HG03457 (cell line): ENCODE measurements at regions not wholly inside any gene's neighbourhood (a gene's known extent, or its start where the extent isn't known, plus 50 kb on each side); places are given as distances from the start of the nearest gene placed in this dataset.

Source experiments
- ATAC-seq: cut with Tn5 transposase; IDR thresholded peaks from one replicate; pipeline ENCODE4 v1.9.1; 2021; ENCODE audit warnings: moderate number of reproducible peaks; ENCODE audit not compliant: unreplicated experiment

DNA sequence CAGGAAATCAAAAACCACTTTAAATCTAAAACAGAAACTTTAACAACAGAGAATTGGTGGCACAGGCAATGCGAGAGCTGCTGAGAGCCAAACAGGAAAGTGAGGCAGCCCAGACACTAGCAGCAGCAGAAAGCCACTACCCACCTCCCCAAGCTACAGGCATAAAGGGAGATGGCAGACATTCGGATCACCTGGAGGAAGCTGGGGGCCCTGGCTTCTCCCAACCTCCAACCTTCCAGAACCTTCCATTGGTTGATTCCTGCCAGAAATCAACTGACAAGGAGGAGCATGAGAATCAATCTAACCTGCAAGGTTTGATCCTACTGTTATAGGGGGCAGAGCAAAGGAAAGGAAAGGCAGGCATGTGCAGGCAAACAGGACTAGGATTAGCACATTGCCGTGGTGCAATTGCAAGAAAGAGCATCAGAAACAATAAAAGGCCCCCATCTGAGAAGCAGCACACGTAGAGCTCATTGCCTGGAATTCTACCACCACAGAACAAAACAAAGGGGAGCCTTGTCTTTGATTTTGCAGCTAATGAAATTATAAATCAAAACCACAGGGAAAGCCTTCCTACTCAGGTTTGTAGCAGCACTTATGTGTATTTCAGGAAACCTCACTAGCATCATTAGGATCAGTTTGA lies 427.3 kb upstream of the RASGEF1B start:
- ATAC-seq: no peak

DNA sequence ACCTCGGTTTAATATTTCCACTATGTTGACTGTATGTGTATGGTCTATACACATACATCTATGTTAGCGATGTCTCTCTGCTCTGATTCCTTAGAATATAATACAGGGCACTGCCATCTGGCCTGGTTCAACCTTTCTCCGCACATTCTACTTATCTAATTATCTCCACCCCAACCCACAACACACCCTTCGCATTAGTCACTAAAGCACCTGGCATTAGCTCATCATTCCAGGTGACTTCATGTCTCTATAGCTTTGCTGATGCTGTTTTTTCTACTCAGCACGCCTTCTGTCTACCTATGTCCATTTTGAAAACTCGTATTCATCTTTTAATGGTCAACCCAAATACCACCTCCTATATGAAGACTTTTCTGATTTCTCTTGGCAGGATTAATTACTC lies 425.2 kb upstream of the RASGEF1B start:
- ATAC-seq: no peak

DNA sequence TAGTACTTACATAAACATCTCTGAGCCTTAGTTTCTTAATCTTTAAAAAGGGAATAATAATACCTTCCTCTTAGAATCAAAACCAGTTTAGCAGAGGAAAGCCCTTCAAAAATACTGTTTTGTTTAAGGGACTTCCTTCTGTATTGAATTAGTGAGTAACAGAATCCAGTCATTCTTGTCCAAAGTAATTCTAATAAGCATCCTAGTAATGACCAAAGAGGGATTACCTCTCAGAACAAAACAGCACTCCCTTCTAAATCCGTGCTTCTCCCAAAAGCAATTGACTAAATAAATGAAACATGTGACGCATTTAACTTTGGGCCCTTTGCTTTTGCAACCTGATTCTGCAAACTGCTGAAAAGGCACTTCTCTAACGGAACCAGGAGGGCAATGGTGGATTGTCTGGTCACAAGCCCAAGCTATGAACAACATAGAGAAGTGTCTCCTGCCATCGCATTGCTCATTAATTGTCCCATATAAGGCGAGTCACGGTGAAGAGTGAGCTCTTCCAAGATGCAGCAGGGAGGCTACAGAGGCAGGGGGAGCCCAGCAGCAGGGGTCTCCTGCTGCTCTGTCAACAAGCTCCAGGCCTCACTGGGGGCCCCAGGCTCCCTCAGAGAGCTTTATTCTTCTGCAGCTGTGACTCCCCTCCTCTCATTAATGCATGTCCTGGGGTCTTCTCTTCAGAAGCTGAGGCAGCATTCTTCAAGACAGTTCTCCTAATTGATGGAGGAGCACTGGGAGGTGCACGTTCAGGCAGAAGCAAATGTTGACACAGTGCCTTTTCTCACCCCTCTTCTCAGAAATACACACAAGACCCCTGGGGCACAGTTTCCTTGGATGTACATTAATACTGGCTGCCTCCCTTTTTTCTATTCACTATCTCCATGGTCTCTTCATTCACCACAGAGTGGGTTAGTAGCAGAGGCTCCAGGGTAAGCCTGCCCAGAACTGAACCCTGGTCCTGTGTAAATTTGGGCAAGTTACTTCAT lies 419.6 kb upstream of the RASGEF1B start:
- no peak for ATAC-seq

DNA sequence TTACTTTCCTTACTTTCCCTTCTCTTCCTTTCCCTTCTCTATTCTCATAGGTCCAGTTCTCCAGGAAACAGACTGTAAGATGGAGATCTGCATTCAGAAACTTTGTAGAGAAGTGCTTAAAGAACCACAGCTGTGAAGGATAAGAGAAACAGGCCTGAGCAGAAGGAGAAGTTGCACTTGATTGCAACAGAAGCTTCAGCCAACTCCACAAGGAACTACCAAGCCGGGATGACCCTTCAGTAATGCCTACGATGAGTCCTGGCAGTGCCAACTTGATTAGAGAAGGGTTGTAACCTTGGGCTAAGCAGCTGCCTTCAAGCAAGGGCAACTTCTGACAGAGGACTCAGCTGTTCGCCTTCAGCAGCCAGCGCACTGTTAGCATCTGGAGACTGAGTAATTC lies 413.3 kb upstream of the RASGEF1B start:
- ATAC-seq: no peak

DNA sequence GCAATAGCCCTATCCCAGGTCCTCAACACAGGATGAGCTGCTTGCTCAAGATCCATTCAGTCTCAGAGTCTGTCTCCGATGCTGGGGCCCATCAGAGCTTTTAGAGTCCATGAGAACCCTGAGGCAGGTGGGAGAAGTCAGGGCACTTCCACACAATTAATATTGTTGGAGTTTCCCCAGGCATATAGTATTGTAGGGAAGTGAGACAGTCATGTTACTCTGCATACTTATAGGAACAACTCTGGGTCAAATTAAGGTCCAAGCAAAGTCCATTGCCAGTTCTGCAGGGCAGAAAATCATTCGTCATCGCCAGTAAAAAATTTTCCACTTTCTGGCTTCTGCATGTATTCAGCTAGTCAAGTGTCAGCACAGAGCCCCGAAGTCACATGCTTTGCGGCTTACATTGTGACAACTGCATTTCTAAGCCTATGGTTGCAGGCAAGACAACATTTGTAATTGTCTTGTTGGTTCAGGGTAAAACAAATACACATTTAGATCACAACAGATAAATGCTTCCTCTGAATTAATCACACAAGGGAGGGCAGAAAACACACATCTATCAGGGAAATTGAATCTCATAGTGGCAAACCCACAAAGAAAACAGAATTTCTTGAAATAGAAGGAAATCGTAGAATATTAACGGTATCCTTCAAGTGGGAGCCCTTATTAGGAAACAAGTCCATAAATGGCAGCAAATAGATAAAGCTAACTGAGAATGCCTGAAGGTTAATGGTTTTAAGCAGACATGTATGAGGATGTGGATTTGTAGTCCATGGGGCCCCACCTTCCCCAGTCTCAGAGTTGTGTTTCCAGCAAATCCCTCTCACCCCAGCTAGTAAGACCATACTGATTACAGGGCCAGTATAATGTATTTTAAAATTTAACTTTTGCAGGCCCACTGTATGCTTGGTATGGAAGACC lies 412.1 kb upstream of the RASGEF1B start:
- no peak for ATAC-seq

DNA sequence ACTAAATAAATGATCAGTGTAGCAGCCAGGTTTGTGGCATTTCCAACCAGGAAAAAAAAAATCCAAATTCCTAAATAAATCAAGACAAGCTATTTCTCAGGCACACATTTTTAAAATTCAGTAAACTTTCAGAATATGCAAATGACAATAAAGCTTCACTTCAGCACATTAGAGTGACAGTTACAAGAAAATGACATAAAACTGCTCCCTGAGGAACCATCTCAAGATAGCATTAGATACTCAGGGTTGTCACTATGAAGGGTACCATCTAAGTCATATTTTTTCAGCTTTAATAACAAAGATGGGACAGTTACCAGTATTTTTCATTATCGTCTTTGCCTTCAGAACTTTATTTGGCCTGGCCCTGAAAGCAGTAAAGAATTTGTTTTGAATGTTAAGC lies 411.3 kb upstream of the RASGEF1B start:
- ATAC-seq: no peak

DNA sequence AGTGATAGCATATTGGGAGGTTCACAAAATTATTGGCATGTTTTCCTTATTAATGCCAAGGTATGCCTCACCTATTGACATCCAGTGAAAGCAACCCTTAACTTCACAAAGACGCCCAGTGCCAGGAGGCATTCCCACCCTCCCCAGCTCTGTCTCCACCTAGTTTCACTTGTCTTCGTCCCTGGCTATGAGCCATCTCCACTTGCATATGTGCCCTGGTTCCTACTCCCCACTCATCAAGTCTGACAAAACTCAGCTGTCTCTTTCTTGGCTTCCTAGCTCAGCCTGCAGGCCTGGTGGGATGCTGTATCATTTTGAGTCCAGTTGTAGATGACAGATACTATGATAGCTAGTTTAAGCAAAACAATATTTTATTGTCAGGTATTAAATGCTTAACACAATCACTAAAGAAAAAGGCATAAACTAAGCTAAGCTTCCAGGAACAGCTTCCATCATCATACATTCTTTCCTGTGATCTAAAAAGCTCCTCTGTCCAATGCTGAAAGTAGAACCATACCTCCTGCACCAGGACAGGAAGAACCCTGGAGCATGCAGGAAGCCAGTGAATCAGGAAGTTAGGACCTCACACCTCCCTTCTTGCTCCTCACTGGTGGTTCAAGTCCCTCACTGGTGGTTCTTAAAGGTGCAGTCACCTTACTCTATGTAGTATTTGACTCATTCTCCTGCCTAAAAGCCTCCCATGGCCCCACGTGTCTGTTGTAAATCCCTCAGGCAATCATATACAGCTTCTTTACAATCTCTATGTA lies 410.3 kb upstream of the RASGEF1B start:
- no peak for ATAC-seq

DNA sequence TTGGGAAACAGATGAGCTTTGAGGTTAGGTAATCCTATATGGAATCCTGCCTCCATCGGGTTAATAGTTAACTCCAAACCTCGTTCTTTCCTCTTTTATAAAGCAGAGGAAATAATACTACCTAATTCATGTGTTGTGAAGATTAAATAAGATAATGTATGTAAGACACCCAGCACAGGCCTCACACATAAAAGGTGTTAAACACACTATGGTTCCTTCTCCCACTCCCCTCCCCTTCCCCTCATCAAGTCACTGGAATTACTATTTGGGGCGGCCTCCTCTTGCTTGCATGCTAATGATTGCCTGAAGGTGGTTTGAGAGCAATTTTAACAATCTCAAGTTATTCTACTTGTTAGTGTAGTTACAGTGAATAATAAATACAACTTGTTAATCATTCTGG lies 404.4 kb upstream of the RASGEF1B start:
- ATAC-seq: no peak

DNA sequence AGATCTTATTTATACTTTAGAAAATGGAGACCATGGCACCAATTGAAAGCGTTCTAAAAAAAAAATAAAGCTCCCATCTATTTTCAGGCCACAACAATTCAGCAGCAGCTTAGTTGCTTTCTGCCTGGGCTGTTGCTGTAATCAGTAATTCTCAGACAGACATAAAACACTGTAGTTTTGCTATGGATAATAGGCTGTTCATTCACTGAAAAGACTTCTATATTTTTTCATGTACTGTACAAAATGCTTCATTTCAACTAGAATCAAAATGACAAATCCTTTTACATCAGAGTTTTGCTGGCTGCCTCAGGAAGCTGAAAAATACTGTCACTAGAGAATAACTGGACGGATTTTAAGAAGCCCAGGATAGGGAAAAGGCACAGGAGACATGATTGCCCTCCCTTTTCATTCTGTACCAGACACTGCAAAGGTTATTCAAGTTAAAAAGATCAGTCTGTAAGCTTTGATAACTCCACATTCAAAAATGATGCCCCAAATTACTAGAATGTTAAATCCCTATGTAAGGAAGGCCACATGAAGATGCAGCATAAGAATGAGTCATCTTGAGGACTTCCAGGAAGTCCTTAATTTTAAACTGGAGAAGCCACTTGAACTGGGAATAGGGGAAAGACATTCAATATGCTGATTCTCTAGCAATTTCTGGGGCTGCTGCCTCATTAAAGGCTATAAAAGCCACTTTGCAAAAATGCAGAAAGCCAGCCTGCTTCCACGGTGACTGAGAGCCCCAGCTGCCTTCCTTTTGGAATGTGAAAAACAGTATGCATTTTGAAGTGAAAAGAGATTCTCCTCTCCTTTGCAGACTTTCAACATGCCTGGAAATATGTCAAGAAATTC lies 403.2 kb upstream of the RASGEF1B start:
- ATAC-seq: no peak

DNA sequence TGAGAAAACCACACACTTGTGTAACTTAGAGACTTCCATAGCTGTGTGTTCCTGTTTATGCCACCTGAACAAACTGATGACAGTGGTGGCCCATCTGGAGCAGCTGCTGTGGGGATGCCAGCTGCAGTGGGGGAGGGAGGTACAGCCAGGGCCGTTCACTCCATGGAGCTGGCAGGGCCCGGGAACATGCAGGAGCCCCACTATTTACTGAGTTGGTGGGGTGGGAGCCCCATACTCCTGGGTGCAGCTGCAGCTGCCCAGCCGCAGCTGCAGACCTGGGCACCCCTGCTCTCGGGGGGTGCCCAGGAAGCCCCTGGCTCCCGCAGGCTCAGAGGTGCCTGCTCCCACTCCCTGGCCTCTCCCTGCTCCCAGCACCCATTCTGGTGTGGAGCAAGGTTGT lies 398.6 kb upstream of the RASGEF1B start:
- no peak for ATAC-seq

DNA sequence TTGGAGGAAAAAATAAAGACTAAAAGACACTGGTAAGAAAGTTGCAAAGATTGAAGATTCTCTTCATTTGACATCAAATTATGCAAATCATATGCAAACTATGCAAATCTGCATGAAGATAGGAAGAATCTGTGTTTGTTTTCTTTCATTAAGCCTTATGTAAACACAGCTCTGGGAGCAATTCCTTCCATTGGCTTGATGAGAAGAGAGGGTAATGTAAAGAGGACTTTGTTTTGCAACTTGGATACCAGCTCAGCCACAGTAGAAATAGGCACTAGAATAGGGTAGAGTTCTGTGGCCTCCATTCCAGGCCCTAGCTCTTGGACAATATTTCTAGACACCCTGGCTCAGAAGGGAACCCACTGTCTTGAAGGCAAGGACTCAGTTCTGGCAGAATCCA lies 388.4 kb upstream of the RASGEF1B start:
- ATAC-seq: no peak

DNA sequence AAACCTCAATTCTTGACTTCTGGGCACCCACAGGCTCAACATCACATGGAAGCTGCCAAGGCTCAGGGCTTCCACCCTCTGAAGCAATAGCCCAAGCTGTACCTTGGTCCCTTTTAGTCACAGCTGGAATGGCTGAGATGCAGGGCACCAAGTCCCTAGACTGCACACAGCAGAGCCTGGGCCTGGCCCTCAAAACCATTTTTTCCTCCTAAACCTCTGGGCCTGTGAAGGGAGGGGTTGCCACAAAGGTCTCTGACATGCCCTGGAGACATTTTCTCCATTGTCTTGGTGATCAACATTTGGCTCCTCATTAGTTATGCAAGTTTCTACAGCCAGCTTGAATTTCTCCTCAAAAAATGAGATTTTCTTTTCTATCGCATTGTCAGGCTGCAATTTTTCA lies 382.7 kb upstream of the RASGEF1B start:
- ATAC-seq: no peak

DNA sequence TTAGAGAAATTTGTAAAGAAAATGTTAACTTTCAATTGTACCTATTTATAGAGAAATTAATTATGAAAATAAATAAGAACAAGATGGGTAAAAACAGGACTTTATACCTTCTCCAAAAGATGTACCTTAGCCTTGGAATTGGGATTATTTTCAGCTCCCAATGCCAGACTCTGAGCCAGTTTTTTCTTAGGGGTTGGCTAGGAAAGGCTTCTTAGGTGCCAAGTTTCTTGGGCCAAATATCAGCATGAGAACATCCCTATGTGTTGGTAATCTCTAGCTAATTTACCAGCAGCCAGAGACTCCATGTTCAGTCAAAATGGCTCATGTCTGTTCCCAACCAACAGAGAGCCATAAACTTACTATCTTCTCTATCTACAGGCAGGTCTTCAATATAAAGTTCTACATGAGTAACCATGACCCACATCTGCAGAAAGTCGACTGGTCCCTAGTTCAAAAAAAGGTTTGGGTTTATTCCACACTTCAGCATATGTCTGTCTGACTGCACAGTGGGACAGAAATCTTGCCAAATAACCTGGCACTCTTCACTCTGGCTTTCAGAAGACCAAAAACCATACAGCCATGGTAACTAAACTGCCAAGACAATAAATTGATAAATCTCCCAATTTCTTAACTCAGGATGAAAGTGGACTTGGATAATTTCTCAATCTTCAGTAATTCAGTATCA lies 380.5 kb upstream of the RASGEF1B start:
- no peak for ATAC-seq

DNA sequence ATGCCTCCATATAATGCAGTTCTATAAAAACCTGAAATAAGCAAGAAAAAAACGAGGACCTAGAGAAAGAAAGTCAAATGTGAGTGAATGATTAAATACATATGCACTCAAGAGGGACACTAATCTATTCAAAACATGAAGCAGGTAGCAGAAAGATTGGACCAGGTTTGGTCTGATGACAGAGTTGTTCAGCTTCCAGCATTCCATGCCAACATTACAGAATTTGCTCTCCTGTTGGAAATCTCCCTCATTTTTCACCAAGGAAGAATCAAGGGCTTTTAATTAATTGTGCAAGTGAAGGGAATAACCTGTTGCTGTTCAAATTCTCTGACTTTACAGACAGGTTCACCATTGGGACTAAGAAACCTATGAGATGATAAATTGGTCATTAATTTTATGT lies 379.0 kb upstream of the RASGEF1B start:
- ATAC-seq: no peak

DNA sequence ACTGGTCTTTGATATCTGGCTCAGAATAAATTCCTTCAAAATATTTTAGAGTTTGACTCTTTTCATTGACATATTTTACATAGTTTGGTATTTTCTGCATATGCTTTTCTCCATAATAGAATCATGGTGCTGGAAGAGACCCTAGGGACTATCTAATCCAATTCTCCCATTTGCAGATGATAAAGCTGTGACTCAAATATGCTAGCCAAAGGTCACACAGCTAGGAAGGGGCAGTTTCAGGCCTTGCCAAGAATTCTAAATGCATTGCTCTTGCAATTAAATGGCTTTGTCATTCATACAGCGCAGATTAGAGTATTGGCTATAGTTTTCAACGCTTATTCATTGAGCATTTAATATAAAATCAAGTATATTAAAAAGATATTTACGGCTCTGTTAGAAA lies 374.1 kb upstream of the RASGEF1B start:
- no peak for ATAC-seq

DNA sequence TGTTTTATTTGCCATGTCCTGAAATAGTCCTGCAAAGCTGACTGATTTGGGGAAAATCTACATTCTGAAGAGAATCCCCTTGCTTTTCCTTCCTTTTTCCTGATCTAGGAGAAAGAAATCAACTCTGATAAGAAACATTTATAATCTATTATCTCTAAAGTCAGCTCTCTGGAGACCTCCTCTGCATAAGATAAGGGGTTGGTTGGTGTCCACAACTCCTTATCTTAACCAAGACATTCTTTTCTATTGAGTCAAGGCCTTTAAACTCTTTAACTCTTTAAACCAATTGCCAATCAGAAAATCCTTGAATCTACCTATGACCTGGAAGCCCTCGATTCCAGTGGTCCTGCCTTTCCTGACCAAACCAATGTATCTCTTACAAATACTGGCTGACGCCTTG lies 373.6 kb upstream of the RASGEF1B start:
- no peak for ATAC-seq

DNA sequence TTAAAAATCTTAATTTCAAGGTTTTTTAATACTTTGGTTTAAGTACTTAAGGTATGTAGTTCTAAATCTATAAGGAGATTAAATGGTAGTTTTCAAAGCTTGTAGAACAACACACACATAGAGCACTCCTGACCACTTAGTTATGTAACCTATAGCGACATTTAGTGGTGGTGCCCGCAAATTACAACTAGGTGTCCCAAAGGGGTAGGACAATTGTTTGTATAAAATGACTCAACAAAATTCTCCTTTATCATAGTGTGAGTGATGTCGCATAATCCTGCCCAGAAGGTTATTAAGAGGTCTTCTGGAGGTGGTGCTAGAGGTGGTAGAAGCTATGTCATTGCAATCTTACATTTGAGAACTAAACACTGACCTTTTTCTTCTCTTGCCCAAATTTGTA lies 373.0 kb upstream of the RASGEF1B start:
- peak; percentile 81 for ATAC-seq

DNA sequence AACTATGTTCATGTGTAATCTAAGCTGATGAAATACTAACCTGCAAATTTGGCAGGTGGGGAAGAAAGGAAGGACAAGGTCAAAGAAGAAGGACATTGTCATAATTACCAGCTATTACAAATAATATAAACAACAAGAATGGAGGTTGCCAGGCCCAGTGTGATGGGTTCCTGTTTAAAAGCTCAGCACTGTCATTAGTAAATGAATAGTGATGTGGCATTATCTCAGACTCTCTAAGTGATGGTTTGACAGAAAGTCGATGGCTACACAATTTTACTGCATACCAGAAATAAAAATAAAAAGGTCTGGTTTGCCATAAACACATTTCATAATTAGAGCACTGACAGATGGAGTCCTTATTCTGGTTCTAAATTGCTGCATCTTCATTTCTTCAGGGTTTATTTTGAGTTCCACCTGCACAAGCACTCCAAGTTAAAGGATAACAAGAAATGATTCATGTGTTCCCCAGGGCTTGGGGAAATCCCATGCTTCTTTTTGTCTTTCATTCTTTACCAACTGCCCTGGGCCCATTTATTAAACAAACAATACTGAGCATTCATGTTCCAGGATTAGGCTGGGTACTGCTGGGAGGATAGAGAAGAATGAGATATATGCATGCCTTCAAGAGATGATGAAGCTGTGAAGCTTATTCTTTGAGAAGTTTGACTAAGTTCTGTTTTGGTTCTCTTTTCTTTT lies 367.8 kb upstream of the RASGEF1B start:
- ATAC-seq: peak; percentile 57
